DND-41 (cell line): ENCODE measurements at regions not wholly inside any gene's neighbourhood (a gene's known extent, or its start where the extent isn't known, plus 50 kb on each side); places are given as distances from the start of the nearest gene placed in this dataset.

Experiments
- ATAC-seq: fragments of 200-7000 bp; cut with Tn5 transposase; 3 replicates; pipeline ENCODE4 v1.9.1; 2021; ENCODE audit warnings: low read depth; ENCODE audit not compliant: insufficient read depth
- DNase-seq: peaks from one replicate; pipeline ENCODE4 v3.0.0-alpha.2; 2020
- H2AFZ ChIP-seq: 2 replicates; pipeline ENCODE4 v1.6.0; 2012; ENCODE audit warnings: low read depth, low read length
- H3K27ac ChIP-seq: 2 replicates; pipeline ENCODE4 v1.5.1; 2012; ENCODE audit warnings: low read length, inconsistent platforms
- H3K27me3 ChIP-seq: fragments of 200-600 bp; sonication (generic); 2 replicates; pipeline ENCODE4 v1.6.0; 2012; ENCODE audit warnings: low read length, mild to moderate bottlenecking, inconsistent platforms; ENCODE audit not compliant: insufficient read depth, poor library complexity
- H3K36me3 ChIP-seq: 2 replicates; pipeline ENCODE4 v1.5.1; 2012; ENCODE audit warnings: low read length, inconsistent platforms; ENCODE audit not compliant: insufficient read depth
- H3K4me1 ChIP-seq: 2 replicates; pipeline ENCODE4 v1.5.1; 2012; ENCODE audit warnings: mild to moderate bottlenecking, low read length; ENCODE audit not compliant: insufficient read depth
- H3K4me2 ChIP-seq: 2 replicates; pipeline ENCODE4 v1.6.0; 2012; ENCODE audit warnings: mild to moderate bottlenecking, moderate library complexity, low read length, inconsistent platforms; ENCODE audit not compliant: insufficient read depth
- H3K4me3 ChIP-seq, 2 experiments: fragments of 200-600 bp in 1 of 2; shearing (Covaris generic) in 1 of 2; 2 replicates each; pipeline ENCODE4 v1.5.1; 2012 to 2016; ENCODE audit warnings: inconsistent platforms in 2 of 2, low read length in 2 of 2, mild to moderate bottlenecking in 2 of 2, low read depth in 1 of 2, moderate library complexity in 1 of 2
- H3K79me2 ChIP-seq: 2 replicates; pipeline ENCODE4 v1.6.0; 2012; ENCODE audit warnings: low read length, inconsistent platforms; ENCODE audit not compliant: insufficient read depth
- H3K9ac ChIP-seq: 2 replicates; pipeline ENCODE4 v1.6.0; 2012; ENCODE audit warnings: low read depth, mild to moderate bottlenecking, inconsistent platforms, low read length, moderate library complexity
- H3K9me3 ChIP-seq: 2 replicates; pipeline ENCODE4 v1.5.1; 2012; ENCODE audit warnings: low read length, moderate library complexity, mild to moderate bottlenecking, inconsistent platforms; ENCODE audit not compliant: insufficient read depth, severe bottlenecking
- H4K20me1 ChIP-seq: 2 replicates; pipeline ENCODE4 v1.6.0; 2012; ENCODE audit warnings: low read length; ENCODE audit not compliant: insufficient read depth
- EZH2 ChIP-seq: IDR thresholded peaks from 3 replicates; pipeline ENCODE4 v1.6.1; 2012; ENCODE audit warnings: borderline replicate concordance, low read depth, mild to moderate bottlenecking, moderate library complexity, low read length, inconsistent platforms; ENCODE audit not compliant: severe bottlenecking
- TF ChIP-seq, protein P1 (sequence below): IDR thresholded peaks from 2 replicates; pipeline ENCODE4 v1.5.1; 2012; ENCODE audit warnings: borderline replicate concordance, low read length, moderate library complexity, mild to moderate bottlenecking; ENCODE audit not compliant: poor library complexity, severe bottlenecking; ENCODE audit errors: extremely low read depth

GRCh38 chr20:61140576-61140975 lies 111.5 kb upstream of the CDH4 start:
- ATAC-seq (no peak), DNase-seq (no peak)
- H3K27me3 ChIP-seq, result peaks cover 4% of the 10 kb centered on the region

GRCh38 chr20:61146023-61146422 lies 106.0 kb upstream of the CDH4 start:
- TF ChIP-seq EZH2, result no peak
- TF ChIP-seq, protein P1, sequence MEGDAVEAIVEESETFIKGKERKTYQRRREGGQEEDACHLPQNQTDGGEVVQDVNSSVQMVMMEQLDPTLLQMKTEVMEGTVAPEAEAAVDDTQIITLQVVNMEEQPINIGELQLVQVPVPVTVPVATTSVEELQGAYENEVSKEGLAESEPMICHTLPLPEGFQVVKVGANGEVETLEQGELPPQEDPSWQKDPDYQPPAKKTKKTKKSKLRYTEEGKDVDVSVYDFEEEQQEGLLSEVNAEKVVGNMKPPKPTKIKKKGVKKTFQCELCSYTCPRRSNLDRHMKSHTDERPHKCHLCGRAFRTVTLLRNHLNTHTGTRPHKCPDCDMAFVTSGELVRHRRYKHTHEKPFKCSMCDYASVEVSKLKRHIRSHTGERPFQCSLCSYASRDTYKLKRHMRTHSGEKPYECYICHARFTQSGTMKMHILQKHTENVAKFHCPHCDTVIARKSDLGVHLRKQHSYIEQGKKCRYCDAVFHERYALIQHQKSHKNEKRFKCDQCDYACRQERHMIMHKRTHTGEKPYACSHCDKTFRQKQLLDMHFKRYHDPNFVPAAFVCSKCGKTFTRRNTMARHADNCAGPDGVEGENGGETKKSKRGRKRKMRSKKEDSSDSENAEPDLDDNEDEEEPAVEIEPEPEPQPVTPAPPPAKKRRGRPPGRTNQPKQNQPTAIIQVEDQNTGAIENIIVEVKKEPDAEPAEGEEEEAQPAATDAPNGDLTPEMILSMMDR, result no peak
- Histone ChIP-seq H3K9ac (no peak overlapping the region), H4K20me1 (no peaks in the 10 kb centered on the region), H3K27me3 (peaks cover 6% of the 10 kb centered on the region), H3K79me2 (no peaks in the 10 kb centered on the region), H2AFZ (no peak overlapping the region), H3K9me3 (no peaks in the 10 kb centered on the region), H3K4me3 (no peak overlapping the region), H3K4me1 (no peaks in the 10 kb centered on the region), H3K27ac (no peak overlapping the region), H3K36me3 (no peaks in the 10 kb centered on the region), H3K4me2 (no peak overlapping the region)
- no peak for DNase-seq
- no peak for ATAC-seq

More at GRCh38 chr20:61140576-61140975, 111.5 kb upstream of the CDH4 start:
- Histone ChIP-seq H3K9ac (no peak overlapping the region), H3K36me3 (no peaks in the 10 kb centered on the region), H3K4me2 (no peak overlapping the region), H3K79me2 (no peaks in the 10 kb centered on the region), H4K20me1 (no peaks in the 10 kb centered on the region), H3K9me3 (no peaks in the 10 kb centered on the region), H3K4me3 (no peak overlapping the region), H2AFZ (no peak overlapping the region), H3K4me1 (no peaks in the 10 kb centered on the region), H3K27ac (no peak overlapping the region)
- TF ChIP-seq EZH2, result no peak
- TF ChIP-seq, protein P1, result no peak

GRCh38 chr20:61149636-61150035 lies 102.4 kb upstream of the CDH4 start:
- Histone ChIP-seq H4K20me1 (no peaks in the 10 kb centered on the region), H3K27ac (no peak overlapping the region), H3K9ac (no peak overlapping the region), H3K36me3 (no peaks in the 10 kb centered on the region), H2AFZ (no peak overlapping the region), H3K4me2 (no peak overlapping the region), H3K4me3 (no peak overlapping the region), H3K9me3 (no peaks in the 10 kb centered on the region), H3K27me3 (peaks cover 6% of the 10 kb centered on the region), H3K79me2 (no peaks in the 10 kb centered on the region), H3K4me1 (peaks cover 5% of the 10 kb centered on the region)
- TF ChIP-seq, protein P1, result no peak
- no peak for TF ChIP-seq EZH2
- DNase-seq, result no peak
- ATAC-seq, result no peak

DNA sequence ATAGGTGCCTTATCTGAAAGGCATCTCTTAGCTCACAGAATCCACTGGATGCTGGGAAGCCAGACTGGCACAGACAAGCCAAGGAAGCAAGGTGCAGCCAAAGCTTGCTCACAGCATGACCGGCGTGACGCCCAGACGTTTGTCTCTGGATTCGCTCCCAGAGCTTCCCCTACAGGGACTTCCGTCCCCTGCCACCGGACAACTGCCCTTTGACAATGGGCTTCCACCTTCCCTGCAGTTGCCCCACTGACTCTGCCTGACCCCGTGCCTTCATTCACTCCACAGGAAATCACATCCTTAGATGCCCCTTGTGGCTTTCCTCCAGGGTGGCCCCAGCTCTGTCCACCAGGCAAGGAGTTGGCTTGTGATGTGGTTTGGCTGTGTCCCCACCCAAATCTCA lies 94.8 kb upstream of the CDH4 start:
- H3K4me2 ChIP-seq, result no peak overlapping the region
- no peak overlapping the region for H3K27ac ChIP-seq
- H3K9ac ChIP-seq, result no peak overlapping the region
- H4K20me1 ChIP-seq, result no peaks in the 10 kb centered on the region; the same call in 1 of the 2 replicates
- no peak overlapping the region for H3K4me3 ChIP-seq
- H3K36me3 ChIP-seq, result no peaks in the 10 kb centered on the region
- H3K9me3 ChIP-seq, result no peaks in the 10 kb centered on the region
- DNase-seq (no peak), ATAC-seq (no peak)
- H3K79me2 ChIP-seq, result no peaks in the 10 kb centered on the region
- H3K27me3 ChIP-seq, result no peaks in the 10 kb centered on the region
- peaks cover 7% of the 10 kb centered on the region for H3K4me1 ChIP-seq
- no peak for TF ChIP-seq EZH2
- TF ChIP-seq, protein P1, result no peak
- H2AFZ ChIP-seq, result no peak overlapping the region
